GM18511 (cell line): ENCODE measurements at regions not wholly inside any gene's neighbourhood (a gene's known extent, or its start where the extent isn't known, plus 50 kb on each side); places are given as distances from the start of the nearest gene placed in this dataset.

Experiments used
- ATAC-seq: cut with Tn5 transposase; IDR thresholded peaks from one replicate; pipeline ENCODE4 v1.9.1; 2021; ENCODE audit warnings: mild to moderate bottlenecking, moderate library complexity; ENCODE audit not compliant: unreplicated experiment

DNA sequence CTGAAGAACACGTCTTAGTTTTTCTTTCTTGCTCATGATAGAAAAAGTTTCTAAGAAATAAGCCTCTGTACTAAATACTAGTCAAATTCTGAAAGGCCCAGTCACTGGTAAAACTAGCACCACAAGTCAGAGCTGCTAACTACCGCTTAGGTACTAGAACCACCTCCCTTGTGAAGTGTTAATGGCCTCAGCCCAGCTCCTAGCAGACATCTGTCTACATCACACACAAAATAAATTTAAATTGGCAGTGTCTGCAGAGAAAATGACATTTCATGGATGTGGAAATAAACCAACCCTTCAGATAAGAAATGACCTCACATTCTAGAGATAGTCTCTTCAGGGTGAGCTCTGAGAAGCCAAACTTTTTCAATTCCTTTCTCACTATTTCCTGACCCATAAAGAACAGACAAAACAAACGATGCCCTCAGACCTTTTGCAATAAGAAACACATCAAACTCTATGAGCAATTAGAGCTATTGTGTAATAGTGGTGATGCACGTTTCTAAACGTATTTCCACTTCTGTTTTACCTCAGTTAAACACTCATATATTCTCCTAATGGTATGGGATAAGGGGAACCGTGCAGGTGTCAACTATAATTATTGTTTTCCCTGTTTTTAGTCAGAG lies 70.3 kb upstream of the DSG1 start:
- no peak for ATAC-seq

DNA sequence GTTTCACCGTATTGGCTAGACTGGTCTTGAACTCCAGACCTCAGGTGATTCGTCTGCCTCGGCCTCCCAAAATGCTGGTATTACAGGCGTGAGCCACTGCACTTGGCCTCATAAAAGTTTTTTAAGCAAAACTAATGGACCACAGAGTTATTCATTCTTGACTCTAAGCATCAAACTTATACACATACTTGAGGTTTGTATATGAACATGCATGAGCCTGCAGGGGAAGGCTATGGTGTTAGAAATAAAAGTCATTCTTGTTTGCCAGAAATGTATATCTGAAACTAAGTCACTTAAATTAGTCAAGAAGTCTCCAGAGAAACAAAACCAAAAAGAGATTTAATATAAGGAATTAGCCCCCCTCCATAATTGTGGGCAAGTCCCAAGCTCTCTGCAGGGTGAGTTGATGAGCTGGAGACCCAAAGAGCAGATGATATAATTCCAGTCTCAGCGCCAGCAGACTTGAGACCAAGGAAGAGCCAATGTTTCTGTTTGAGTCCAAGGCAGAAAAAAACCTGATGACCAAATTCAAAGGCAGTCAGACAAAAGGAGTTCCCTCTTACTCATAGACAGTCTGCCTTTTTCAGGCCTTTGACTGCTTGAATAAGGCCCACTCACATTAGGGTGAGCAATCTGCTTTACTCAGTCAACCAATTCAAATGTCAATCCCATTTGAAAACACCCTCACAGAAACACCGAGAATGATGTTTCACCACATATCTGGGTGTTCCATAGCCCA lies 69.0 kb upstream of the DSG1 start:
- no peak for ATAC-seq

DNA sequence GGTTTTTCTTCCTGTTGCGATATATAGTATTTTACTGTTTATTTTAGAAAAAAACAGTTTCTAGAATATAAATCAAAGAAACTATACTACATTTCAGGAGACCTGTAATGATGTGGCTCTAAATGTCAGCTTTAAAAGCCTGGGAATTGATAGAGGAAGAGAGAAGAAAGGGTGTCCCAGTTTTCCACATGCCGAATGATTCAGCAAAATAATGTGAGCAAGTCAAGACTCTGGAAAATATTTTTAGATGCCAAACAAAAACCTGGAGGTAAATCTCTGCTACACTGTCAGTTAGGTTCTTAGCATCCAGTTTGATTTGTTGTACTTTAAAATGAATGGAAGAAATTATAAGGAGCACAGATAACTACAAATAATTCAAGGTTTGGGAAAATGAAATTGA lies 67.1 kb upstream of the DSG1 start:
- no peak for ATAC-seq

DNA sequence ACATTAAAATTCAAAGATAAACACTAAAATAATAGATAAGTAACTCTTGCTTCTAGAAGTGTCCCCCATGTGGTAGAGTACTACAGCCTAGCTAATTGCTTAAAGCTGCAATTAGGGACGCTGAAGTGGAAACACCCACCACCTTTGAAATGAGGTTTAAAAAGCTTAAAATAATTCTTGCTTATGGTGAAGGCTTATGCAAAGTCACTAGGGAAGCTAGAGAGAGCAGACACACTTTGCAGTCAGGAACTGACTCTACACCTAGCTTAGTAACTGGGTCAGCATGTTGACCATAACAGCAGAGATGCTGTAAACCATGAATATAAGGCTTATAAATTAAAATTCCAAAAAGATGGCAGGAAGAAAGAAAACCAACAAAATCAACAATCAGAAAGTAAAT lies 65.4 kb upstream of the DSG1 start:
- ATAC-seq = no peak

DNA sequence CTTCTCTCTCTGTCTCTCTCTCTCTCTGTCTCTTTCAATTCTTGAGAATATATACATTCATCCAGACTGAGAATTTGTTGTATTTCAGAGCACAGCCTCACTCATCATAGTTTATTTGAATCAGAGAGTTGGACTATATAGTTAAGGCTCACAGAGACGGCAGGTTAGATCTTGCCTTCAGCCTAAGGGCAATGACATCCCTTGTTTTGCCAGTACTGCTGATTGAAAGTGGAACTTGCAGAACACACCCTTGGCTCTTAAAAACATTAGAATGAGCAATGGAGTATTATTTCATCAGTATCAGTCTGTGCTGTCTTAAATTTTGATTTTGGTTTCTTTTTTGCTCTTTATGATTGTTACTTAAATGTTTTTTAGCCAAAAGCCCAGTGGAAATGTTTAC lies 62.0 kb upstream of the DSG1 start:
- peak; percentile 43 for ATAC-seq

DNA sequence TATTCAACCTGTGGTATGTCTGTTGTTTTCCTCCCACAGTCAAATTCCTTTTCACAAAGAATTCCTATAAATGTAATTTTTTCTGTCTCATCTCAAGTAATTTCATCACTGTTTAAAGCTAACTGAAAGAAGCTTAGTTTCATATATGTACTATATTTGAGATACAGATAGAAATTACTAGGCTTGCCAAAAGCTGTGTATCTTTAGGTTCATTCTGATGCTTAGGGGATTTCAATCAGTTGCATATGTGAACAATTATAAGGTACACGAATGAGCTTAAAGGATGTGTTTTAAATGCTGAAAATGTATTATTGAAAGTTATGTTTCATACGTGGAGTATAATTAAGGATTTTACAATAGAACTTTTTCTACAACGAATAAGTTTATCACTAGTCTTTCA lies 59.2 kb upstream of the DSG1 start:
- ATAC-seq = no peak

DNA sequence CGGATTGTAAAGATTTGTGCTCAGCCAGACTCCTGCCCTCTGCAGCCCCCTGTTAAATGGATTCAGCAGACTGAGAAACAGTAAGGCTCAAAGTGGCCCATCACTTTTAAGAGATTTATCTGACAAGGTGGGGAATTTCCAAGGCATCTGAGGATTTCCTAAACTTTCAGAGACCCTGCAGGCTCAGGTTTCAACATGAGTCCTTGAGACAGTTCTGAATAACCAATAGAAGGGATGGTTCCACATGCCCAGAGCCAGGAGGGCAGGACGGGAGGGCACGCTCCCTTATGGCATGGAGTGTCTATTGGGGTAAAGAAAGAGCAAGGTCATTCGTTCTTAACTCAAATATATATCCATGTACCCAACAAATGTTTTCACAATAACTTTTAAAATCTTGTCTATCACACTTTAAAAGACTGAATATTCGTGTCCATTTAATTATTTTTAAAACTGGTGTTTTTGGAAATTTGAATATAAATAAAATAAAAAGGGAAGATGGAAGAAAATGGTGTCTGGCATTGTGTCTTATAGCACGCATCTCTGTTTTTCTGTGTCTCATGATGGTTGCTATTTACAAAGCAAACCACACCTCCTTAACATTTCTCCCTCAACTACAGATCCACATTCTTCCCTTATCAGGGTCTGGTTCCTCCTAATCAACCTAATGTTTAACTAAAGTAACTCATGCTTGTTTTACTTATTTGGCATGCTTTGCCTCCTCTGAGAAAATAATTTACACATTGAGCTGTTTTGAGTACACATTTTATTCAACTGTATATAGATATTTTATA lies 56.0 kb upstream of the DSG1 start:
- no peak for ATAC-seq

DNA sequence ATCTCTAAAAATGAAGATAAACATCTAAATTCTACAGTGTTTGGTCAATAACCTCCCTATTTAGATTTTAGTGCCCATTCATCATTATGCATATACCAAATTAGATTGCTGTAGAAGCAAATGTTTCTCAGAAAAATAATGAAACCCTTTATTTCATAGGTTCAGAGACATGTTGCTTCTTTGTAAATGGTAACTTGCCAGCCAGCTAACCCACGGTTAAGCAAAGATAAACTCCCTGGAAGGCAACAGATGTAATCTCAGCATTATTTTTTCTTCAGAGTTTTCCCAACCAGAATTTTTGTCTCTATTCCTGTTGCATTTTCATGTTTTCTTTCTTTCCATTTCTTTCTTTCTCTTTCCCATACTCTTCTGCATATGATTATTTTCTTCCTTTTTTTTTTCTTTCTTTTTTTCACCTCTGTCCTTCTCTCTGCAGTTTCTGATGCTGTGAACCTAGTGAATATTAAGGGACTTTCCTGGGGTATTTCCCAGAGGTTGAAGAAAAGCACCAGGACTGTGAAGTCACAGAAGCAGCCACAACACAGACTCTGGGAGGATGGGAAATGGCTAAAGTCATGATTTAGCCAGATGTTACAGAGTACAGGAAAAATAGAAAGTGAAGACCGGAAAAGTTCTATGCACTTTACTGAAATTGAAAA lies 50.0 kb upstream of the DSG1 start:
- ATAC-seq = peak; percentile 65
